Vagina (tissue), 2 donors: ENCODE measurements at regions not wholly inside any gene's neighbourhood (a gene's known extent, or its start where the extent isn't known, plus 50 kb on each side); places are given as distances from the start of the nearest gene placed in this dataset.

Source experiments
- CTCF ChIP-seq, 3 experiments: fragments of 450-650 bp in 2 of 3; fragments of 200-600 bp in 1 of 3; sonication (generic) in 1 of 3; IDR thresholded peaks; one replicate each; pipeline ENCODE4 v1.5.1; 2017 to 2019; ENCODE audit warnings: antibody characterized with exemption in 3 of 3, mild to moderate bottlenecking in 2 of 3, moderate library complexity in 2 of 3
- POLR2A ChIP-seq, 2 donors: fragments of 450-650 bp; IDR thresholded peaks; one replicate each; pipeline ENCODE4 v1.6.1; 2017; ENCODE audit warnings: antibody characterized with exemption in 2 of 2, mild to moderate bottlenecking in 2 of 2, moderate library complexity in 2 of 2
- POLR2AphosphoS5 ChIP-seq, 2 donors: sonication (generic); formaldehyde crosslinking; IDR thresholded peaks; one replicate each; pipeline ENCODE4 v1.9.0; 2017; ENCODE audit warnings: antibody characterized with exemption in 2 of 2, mild to moderate bottlenecking in 2 of 2, low read depth in 1 of 2; ENCODE audit not compliant: insufficient read depth in 1 of 2

- no peak for TF ChIP-seq CTCF (IDR thresholded peaks at IDR 0.05)
- TF ChIP-seq POLR2AphosphoS5 (IDR thresholded peaks at IDR 0.05; ENCODE audit: insufficient read depth in 1 of 2, low read depth in 1 of 2) = no peak
- no peak for TF ChIP-seq POLR2A (IDR thresholded peaks at IDR 0.05)
Measured at GRCh38 chr5:165871291-165871690, 2365.9 kb downstream of the MAT2B start.
